GM18499 (cell line): ENCODE measurements at regions not wholly inside any gene's neighbourhood (a gene's known extent, or its start where the extent isn't known, plus 50 kb on each side); places are given as distances from the start of the nearest gene placed in this dataset.

Source experiments
- ATAC-seq: cut with Tn5 transposase; IDR thresholded peaks from one replicate; pipeline ENCODE4 v1.9.1; 2021; ENCODE audit warnings: moderate number of reproducible peaks; ENCODE audit not compliant: insufficient read depth, unreplicated experiment

DNA sequence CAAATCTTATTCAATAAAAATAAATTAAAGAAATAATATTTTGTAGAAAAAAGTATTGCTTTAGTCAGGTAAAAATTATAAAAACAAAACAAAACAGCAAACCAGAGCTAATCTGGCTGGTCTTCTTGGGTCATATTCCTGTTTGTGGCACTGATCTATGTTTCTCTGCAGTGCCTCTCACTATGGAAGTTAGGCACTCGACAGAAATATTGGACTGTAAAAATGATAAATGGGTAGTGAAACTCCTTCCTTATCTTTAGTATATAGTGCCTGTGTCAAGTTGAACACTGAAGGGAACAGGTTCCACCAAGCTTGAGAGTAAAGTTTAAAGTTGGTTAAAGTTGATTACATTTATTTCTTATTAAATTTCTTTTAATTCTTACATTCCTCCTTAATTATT is 1195.6 kb upstream of the GBE1 start:
- no peak for ATAC-seq

- no peak for ATAC-seq
Measured at GRCh38 chr3:82954486-82954885, 1193.0 kb upstream of the GBE1 start.

GRCh38 chr3:82942041-82942440 is 1180.6 kb upstream of the GBE1 start:
- no peak for ATAC-seq

DNA sequence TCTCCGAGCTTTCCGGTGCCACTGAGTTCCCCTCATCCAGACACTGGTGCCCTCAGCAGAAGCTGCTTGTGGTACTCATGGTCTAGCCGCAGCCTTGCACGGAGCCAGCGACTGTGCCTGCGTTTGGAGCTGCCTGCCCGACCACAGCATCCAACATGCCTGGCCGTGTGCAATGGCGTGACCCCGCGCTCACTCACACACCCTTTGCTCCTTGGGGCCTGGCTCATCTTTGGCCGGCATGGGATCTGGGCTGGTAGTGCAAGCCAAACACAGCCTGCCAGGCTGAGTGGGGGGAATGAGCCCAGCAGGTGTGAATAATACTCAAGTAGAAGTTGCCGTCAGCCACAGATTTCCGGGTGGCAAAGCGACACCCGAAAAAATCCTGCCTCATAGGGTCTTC is 1178.7 kb upstream of the GBE1 start:
- ATAC-seq, result no peak

DNA sequence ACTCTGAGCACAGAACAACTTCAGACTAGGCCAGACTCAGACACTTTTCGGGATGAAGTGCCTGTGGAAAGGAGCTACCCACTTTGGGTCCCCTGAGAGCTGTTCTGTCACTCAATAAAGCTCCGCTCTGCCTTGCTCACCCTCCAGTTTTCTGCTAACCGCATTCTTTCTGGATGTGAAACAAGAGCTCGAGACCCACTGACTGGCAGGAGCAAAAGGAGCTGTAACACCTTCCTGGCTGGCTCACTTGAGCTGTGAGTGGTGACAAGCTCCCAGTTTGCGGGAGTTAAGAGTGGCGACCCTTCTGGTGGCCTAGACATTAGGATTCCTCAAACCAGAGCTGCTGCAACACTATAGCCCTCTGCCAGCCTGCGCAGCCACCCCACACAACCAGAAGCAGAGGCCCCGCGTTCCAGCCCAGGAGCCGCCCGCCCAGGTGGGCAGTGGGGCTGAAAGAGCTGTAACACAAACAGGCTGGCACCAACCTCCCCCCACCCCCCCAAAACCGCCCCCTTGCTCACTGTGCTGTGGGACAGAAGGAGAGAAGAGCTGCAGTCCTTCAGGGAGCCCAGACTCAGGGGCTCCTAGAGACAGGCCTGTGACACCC is 1178.1 kb upstream of the GBE1 start:
- ATAC-seq, result no peak

- ATAC-seq, result no peak
Measured at GRCh38 chr3:82938821-82939328, 1177.4 kb upstream of the GBE1 start.

GRCh38 chr3:82927309-82928253 is 1166.1 kb upstream of the GBE1 start:
- no peak for ATAC-seq

GRCh38 chr3:82891028-82891427 is 1129.6 kb upstream of the GBE1 start:
- no peak for ATAC-seq

GRCh38 chr3:82883072-82883471 is 1121.6 kb upstream of the GBE1 start:
- ATAC-seq, result no peak

DNA sequence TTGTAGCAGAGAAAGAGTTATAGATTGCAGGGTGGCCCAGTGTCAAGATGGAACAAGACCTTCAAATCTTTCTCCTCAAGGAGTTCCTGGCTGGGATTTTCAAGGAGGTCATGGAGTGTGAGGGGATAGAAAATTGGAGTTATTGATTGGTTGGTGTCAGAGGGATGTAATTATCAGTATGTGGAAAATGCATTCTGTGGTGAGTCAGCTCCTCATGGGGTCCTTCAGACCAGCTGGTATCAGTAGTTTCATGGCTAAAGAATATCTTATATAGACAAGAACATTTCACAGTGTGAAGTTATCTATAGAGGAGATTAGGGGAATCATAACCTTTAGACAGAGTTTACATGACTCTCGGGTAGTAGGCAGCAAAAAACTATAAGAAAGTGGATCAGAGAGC is 1114.0 kb upstream of the GBE1 start:
- no peak for ATAC-seq

- no peak for ATAC-seq
Measured at GRCh38 chr3:82839871-82840270, 1078.4 kb upstream of the GBE1 start.

DNA sequence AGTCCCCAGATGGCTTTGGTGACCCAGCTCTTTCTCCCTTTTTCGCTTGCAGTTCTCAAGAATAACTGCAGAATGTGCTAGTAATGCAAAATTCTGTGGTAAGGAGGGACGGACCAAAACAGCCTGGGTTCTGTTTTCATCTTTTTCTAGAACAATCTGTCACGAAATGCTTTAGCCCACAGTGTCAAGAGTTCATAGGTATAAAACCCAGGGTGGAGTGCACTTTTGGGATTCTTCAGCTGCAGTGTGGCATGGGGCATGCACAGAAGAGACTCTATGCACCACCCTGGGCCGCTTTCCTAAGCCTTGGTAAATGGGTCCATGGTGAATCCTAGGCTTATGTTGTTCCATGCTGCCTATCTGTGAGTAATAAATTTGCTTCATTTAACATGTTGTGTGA is 1072.7 kb upstream of the GBE1 start:
- no peak for ATAC-seq

DNA sequence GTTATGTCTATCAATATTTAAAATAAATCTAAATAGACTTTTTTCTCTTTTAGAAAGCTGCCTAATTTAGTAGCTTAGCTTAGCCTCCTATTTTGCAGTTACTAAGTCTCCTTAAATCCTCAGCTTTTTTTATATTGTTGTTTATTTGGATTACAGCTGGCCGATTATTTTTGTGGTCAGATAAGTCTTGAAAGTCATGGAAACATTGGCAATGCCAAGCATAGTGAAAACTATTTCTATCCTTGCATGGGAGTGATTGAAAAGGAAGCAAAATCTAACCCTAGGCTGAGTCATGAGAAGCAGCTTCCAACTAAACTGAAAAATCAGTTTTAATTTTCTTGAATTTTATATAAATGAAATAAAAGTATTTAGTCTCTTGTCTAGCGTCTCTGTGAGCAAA is 1063.0 kb upstream of the GBE1 start:
- no peak for ATAC-seq

GRCh38 chr3:82816086-82816485 is 1054.6 kb upstream of the GBE1 start:
- ATAC-seq, result no peak

- no peak for ATAC-seq
Measured at GRCh38 chr3:82815417-82816058, 1054.1 kb upstream of the GBE1 start.

DNA sequence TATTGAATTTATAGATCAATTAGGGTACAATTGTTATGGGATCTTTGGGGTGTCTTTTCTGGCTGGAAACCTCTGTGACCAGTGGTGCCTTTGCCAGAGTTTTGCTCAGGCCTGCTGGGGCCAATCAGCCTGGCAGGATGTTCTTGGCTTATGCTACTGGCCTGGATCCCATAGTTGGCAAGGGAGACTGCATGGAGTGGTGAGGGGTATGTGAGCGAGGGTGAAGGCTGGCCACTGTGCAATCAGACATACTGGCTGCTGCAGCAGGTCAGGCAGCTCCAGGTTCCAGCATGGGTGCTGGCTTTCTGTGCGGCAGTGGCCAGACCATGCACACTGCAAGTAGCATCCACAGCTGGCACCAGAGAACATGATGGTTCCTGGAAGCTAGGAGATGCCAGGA is 1053.2 kb upstream of the GBE1 start:
- no peak for ATAC-seq

GRCh38 chr3:82807781-82808180 is 1046.3 kb upstream of the GBE1 start:
- ATAC-seq, result no peak

- no peak for ATAC-seq
Measured at GRCh38 chr3:82802501-82802900, 1041.1 kb upstream of the GBE1 start.

GRCh38 chr3:82800248-82800647 is 1038.8 kb upstream of the GBE1 start:
- no peak for ATAC-seq

DNA sequence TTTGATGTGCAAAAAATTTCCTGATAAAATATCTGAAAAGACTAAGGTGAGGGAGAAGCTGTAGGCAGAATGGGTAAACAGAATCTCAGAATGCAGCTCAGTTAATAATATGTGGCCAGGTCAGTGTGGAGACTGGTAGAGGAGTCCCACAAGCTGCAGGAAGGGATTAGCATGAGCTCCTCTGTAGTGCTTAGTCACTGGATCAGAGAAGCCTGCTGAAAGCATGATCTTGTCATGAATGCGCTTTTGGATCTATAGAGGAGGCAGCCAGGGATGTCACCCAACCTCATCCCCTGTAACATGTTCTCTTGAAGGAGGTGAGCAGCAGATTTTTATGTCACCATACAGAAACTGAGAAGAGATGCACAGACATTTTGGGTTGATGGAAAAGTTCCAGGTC is 1035.3 kb upstream of the GBE1 start:
- no peak for ATAC-seq

DNA sequence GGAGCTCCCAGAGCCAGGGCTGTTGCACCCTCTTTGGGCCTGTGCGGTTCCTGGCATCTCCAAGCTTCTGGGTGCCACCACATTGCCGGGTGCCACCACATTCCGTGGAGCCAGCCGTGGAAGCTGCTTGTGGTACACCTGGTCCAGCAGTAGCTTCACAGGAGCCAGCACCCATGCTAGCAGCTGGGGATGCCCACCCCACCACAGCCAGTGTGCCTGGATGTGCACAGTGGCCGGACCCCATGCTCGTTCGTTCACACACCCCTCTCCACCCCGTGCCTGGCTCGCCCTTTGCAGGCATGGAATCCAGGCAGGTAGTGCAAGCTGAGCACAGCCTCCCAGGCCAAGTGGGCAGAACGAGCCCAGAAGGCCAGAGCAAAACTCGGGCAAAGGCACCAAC is 1029.8 kb upstream of the GBE1 start:
- ATAC-seq, result no peak
